ENCODE measurements at regions not wholly inside any gene's neighbourhood (a gene's known extent, or its start where the extent isn't known, plus 50 kb on each side); places are given as distances from the start of the nearest gene placed in this dataset.

GRCh38 chr18:34117319-34117718, 107.4 kb downstream of the NOL4 start:
- TF ChIP-seq CTCF (conservative IDR thresholded peaks at IDR 0.05) (no peak), EZH2 (IDR thresholded peaks at IDR 0.05; ENCODE audit: low read depth) (no peak)

All from PC-9 (cell line).